ENCODE measurements at regions not wholly inside any gene's neighbourhood (a gene's known extent, or its start where the extent isn't known, plus 50 kb on each side); places are given as distances from the start of the nearest gene placed in this dataset.

DNA sequence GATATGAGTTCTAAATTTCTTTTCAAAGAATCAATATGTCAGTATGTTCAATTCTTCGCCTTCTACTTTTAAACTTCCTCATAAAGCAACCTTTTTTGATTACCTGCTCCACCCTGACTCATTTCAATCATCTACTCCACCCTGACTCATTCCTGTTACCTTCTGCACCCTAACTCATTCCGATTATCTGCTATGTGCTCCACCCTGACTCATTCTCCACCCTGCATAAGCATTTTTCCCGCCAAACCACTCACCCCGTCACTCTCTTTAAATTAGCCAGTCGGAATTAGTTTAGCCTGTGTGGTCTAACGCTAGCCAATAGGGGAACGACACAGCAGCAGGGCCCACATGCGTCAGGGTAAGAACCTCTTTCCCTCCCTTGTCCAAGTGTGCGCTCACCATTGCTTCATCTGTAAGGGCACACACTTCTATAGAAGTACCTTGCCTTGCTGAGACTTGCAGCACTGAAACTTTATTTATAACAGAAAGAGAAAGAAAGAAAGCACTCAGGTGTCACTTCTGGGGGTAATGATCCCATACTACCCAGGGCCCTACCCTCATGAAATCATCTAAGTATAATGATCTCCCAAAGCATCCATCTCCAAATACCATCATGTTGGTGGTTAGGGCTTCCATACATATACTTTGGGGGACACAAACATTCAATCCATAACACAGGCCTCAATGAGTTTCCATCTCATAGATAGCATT is 875.2 kb downstream of the RAPGEF2 start:
- no peak for TF ChIP-seq POLR2AphosphoS5 (IDR thresholded peaks at IDR 0.05)
- no peaks in the 10 kb centered on the region for H3K9me3 ChIP-seq
- H3K27me3 ChIP-seq = no peaks in the 10 kb centered on the region
- H3K27ac ChIP-seq = no peak overlapping the region
- peaks cover 0 to 3% (median 0%) of the 10 kb centered on the region in 4 donors for H3K4me1 ChIP-seq
- in situ Hi-C loops (cut with MboI; ENCODE audit: low pct_ligation_motif_present in 1 of 4, low pct_unique_long_range_greater_than_20kb in 1 of 4, low sequenced_read_pairs in 3 of 4) = no loop called here
- intact Hi-C loops (cut with DNase I; ENCODE audit: low total_unique reads) = no loop called here
- DNase-seq = no peak
- no peaks in the 10 kb centered on the region for H3K36me3 ChIP-seq
- 57 to 79% methylated on average over 1 to 9 of the region's 9 CpGs for WGBS, 2 donors (ENCODE audit: low coverage in 1 of 2)
- H3K4me3 ChIP-seq = no peak overlapping the region

DNA sequence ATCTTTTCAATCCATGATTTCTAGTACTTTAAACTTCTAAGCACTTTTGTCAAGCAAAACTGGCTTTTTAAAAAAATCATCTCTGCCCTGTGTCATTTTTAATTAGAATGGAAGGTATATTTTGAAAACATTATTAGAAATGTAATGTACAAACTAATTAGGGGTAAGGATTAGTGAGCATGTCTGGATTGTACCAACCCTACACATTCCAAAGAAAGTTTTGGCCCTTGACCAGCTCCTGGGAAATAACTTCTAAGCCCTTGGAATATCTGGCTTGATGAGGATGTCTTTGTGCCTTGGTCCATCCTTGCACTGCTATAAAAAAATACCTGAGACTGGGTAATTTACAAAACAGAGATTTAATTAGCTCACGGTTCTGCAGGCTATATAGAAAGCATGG is 876.5 kb downstream of the RAPGEF2 start:
- intact Hi-C loops (cut with DNase I; ENCODE audit: low total_unique reads) = no loop called here
- H3K27ac ChIP-seq = no peak overlapping the region
- no peaks in the 10 kb centered on the region for H3K27me3 ChIP-seq
- H3K9me3 ChIP-seq = no peaks in the 10 kb centered on the region
- H3K4me1 ChIP-seq = peaks cover 0 to 3% (median 0%) of the 10 kb centered on the region in 4 donors
- WGBS, 2 donors (ENCODE audit: low coverage in 1 of 2) = 57 to 85% methylated on average over 1 of the region's 1 CpG
- TF ChIP-seq EP300 (IDR thresholded peaks at IDR 0.05; ENCODE audit: low read depth) (no peak), POLR2A (IDR thresholded peaks at IDR 0.05) (no peak), POLR2AphosphoS5 (IDR thresholded peaks at IDR 0.05) (no peak)
- TF ChIP-seq, protein P1, sequence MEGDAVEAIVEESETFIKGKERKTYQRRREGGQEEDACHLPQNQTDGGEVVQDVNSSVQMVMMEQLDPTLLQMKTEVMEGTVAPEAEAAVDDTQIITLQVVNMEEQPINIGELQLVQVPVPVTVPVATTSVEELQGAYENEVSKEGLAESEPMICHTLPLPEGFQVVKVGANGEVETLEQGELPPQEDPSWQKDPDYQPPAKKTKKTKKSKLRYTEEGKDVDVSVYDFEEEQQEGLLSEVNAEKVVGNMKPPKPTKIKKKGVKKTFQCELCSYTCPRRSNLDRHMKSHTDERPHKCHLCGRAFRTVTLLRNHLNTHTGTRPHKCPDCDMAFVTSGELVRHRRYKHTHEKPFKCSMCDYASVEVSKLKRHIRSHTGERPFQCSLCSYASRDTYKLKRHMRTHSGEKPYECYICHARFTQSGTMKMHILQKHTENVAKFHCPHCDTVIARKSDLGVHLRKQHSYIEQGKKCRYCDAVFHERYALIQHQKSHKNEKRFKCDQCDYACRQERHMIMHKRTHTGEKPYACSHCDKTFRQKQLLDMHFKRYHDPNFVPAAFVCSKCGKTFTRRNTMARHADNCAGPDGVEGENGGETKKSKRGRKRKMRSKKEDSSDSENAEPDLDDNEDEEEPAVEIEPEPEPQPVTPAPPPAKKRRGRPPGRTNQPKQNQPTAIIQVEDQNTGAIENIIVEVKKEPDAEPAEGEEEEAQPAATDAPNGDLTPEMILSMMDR (IDR thresholded peaks at IDR 0.05) = no peak
- DNase-seq = no peak
- in situ Hi-C loops (cut with MboI; ENCODE audit: low pct_ligation_motif_present in 1 of 4, low pct_unique_long_range_greater_than_20kb in 1 of 4, low sequenced_read_pairs in 3 of 4) = no loop called here
- no peak overlapping the region for H3K4me3 ChIP-seq
- H3K36me3 ChIP-seq = no peaks in the 10 kb centered on the region

DNA sequence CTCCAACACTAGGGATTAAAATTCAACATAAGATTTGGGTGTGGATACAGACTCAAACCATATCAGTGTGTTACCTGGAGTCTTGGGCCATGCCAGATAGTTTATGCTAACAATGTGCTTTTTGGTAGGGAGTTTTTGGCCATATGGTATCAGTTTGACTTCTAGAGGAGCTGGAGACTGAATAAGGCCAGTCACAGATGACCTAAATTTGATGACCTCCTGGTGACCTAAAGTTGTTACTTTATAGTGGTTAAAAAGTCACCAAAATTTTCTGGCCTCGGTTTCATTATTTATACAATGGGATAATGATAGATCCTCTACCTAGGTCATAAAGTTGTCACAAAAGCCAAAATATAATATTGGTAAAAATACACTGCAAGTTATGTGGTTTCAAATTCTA is 877.1 kb downstream of the RAPGEF2 start:
- 33 to 42% methylated on average over 1 of the region's 1 CpG for WGBS, 2 donors (ENCODE audit: low coverage in 1 of 2)
- no peak for TF ChIP-seq POLR2A (IDR thresholded peaks at IDR 0.05)
- TF ChIP-seq POLR2AphosphoS5 (IDR thresholded peaks at IDR 0.05) = no peak
- TF ChIP-seq EP300 (IDR thresholded peaks at IDR 0.05; ENCODE audit: low read depth) = no peak
- TF ChIP-seq, protein P1 (IDR thresholded peaks at IDR 0.05) = no peak
- no peaks in the 10 kb centered on the region for H3K27me3 ChIP-seq
- intact Hi-C loops (cut with DNase I; ENCODE audit: low total_unique reads) = loop anchor here (1.0 kb wide), 1 partner anchor 26 kb away; no protein-coding TSS in a partner anchor
- peaks cover 0 to 3% (median 0%) of the 10 kb centered on the region in 4 donors for H3K4me1 ChIP-seq
- in situ Hi-C loops (cut with MboI; ENCODE audit: low pct_ligation_motif_present in 1 of 4, low pct_unique_long_range_greater_than_20kb in 1 of 4, low sequenced_read_pairs in 3 of 4) = no loop called here
- DNase-seq = no peak
- H3K4me3 ChIP-seq = no peak overlapping the region
- no peaks in the 10 kb centered on the region for H3K9me3 ChIP-seq
- no peak overlapping the region for H3K27ac ChIP-seq
- H3K36me3 ChIP-seq = no peaks in the 10 kb centered on the region

DNA sequence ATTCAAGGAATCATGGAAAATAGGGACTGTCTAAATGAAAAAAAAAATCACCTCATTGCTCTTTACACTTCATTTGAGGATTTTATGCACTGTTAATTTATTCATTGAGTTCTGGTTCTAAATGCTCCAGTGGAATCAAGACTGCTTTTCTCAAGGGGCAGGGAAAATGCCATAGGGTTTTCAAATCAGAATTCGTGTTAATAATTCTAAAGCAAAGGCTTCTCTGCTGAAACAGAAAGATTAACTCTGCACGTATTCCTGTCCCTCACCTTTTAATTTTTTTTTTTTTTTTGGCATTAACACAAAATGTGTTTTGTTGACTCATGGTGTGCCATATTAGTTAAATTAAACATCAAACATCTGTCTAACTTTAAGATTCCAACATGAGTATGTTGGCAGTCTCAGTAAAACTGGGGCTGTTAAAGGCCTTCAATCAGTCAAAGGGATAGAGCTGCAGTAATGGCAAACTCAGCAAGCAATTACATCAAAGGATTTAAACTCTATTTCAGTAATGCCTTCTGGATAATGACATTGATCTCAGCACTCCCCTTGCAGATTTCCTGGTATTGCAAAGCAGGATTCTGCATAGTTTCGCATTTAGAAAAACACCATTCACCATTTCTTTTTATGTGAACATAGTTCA is 878.1 kb downstream of the RAPGEF2 start:
- Histone ChIP-seq H3K27me3 (no peaks in the 10 kb centered on the region), H3K4me3 (no peak overlapping the region), H3K36me3 (no peaks in the 10 kb centered on the region), H3K4me1 (peaks cover 0 to 3% (median 0%) of the 10 kb centered on the region in 4 donors), H3K27ac (no peak overlapping the region), H3K9me3 (no peaks in the 10 kb centered on the region)
- intact Hi-C loops (cut with DNase I; ENCODE audit: low total_unique reads) = loop anchor here (1.0 kb wide), 1 partner anchor 27 kb away; no protein-coding TSS in a partner anchor
- WGBS, 2 donors (ENCODE audit: low coverage in 1 of 2) = 74 to 81% methylated on average over 3 of the region's 3 CpGs
- DNase-seq = no peak
- TF ChIP-seq, protein P1 (IDR thresholded peaks at IDR 0.05) = no peak
- no peak for TF ChIP-seq POLR2AphosphoS5 (IDR thresholded peaks at IDR 0.05)
- TF ChIP-seq POLR2A (IDR thresholded peaks at IDR 0.05) = no peak
- TF ChIP-seq EP300 (IDR thresholded peaks at IDR 0.05; ENCODE audit: low read depth) = no peak
- in situ Hi-C loops (cut with MboI; ENCODE audit: low pct_ligation_motif_present in 1 of 4, low pct_unique_long_range_greater_than_20kb in 1 of 4, low sequenced_read_pairs in 3 of 4) = no loop called here
